GM21528 (cell line): ENCODE measurements at regions not wholly inside any gene's neighbourhood (a gene's known extent, or its start where the extent isn't known, plus 50 kb on each side); places are given as distances from the start of the nearest gene placed in this dataset.

Source experiments
- ATAC-seq: cut with Tn5 transposase; IDR thresholded peaks from one replicate; pipeline ENCODE4 v1.9.1; 2021; ENCODE audit warnings: mild to moderate bottlenecking, moderate library complexity; ENCODE audit not compliant: unreplicated experiment, low FRiP score

DNA sequence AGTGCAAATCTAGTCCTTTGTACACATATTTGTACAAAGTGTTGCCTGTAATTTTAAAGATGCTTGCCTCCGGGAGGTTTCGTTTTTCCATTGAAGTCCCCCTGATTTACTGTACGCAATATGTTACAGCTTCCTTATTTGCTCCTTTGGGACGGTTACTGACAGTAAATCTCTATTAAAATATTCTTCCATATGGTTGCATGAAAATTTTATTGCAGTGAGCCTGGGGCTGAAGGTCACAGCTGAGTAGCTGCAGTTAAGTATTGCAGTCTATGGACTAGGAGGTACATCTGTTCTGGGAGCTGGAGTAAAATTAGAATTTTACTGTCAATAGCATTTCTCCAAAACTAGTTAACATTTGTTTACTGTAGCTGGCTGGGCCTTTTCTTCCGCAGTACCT, 119.2 kb downstream of the ETAA1 start:
- ATAC-seq = no peak

GRCh38 chr2:67516899-67517530, 119.9 kb downstream of the ETAA1 start:
- ATAC-seq = no peak

DNA sequence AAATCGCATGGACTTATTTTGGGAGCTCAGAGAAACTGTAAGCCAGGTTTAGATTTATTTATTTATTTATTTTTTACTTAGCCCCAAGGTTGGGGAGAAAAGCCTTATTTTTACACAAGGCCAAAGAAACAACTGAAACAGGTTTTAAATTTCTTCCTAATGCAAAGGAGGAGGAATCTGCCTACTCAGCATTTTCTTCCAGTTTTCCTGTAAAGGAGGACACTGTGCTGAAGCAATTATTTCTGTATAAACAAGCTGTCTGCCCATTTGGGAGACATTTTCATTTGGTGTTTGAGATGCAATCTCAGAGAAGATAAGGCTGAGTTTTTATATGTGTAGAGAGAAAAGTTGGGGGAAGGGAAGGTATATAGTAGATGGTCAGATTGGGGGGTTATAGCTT, 125.0 kb downstream of the ETAA1 start:
- no peak for ATAC-seq

DNA sequence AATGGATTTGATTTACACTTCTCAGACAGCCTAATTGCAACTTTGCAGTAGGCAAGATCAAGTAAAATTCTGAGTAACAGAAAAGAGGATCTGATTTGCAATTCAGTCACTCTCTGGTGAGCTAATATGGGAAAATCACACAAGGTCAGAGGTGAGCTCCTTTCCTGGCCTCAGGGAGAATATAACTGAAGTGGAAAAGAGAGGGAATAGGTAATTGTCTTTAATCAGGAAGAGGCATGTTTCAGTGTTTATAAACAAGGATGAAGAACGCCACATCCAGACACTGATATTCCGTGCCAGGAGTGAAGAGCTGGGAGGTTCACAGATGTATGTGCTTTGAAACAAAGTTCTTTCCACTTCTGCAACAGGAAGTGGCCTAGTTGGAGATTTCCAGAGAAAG, 127.1 kb downstream of the ETAA1 start:
- no peak for ATAC-seq

GRCh38 chr2:67524777-67525176, 127.6 kb downstream of the ETAA1 start:
- ATAC-seq = no peak

- ATAC-seq = no peak
Measured at GRCh38 chr2:67526283-67526682, 129.2 kb downstream of the ETAA1 start.

GRCh38 chr2:67528320-67528719, 131.2 kb downstream of the ETAA1 start:
- ATAC-seq = no peak

GRCh38 chr2:67532387-67532786, 135.3 kb downstream of the ETAA1 start:
- ATAC-seq = no peak

DNA sequence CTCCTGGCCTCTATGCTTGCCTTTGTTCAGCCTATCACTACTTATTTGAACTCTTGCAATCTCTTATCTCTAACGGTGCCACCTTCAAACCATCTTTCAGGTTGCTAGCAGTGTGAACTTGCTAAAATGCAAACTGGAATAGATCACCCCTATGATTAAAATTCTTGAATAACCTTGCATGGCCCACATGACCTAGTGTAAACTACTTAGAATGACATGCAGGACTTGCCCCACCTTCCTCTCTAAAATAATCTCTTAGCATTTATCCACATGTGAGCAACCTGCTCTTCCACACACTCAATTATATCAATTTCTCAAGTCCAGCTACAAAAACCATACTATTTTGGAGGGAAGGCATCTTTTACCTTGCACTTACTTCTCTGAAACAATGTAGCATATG, 137.6 kb downstream of the ETAA1 start:
- no peak for ATAC-seq

GRCh38 chr2:67540962-67541361, 143.8 kb downstream of the ETAA1 start:
- no peak for ATAC-seq

- ATAC-seq = no peak
Measured at GRCh38 chr2:67544286-67544685, 147.2 kb downstream of the ETAA1 start.

DNA sequence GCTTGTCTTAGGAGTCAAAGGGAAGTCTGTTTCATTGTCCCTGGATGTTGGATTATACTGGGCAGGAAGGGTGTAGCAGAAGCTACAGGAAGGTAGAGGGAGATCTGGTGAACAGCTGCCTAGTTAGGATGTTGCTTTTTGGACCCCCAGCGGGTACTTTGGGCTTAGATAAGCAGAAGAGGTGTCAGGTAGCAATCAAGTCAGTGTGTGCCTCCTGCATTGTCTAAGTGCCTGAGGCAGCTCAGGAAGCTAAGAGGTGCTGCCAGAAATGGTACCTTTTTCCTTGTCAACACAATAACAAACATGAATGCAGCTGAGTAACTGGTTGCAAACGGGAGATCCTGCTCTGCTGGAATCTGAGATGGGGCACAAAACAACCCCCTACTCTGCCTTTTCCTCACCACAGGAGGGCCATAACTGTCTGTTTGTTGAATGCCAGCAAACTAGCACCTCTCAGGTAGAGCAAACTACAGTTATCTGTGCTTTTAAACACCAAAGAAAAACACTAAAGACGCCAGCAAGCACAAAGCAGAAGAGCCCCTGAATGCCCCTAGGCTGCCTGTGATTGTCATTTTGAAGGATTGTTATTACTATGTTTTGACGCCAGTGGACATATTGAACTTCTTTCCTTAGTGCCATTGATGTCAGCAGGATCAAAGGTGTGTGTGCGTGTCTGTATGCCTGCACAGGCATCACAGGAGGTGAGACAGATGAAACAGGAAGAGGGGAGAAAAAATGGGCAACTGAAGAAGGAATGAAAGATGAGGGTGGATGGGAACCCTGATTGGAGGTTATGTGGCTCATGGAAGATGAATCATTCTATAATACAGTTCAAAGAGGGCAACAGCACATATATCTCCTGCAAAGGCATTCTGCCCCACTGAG, 151.4 kb downstream of the ETAA1 start:
- no peak for ATAC-seq

- ATAC-seq = no peak
Measured at GRCh38 chr2:67559156-67559555, 162.0 kb downstream of the ETAA1 start.

DNA sequence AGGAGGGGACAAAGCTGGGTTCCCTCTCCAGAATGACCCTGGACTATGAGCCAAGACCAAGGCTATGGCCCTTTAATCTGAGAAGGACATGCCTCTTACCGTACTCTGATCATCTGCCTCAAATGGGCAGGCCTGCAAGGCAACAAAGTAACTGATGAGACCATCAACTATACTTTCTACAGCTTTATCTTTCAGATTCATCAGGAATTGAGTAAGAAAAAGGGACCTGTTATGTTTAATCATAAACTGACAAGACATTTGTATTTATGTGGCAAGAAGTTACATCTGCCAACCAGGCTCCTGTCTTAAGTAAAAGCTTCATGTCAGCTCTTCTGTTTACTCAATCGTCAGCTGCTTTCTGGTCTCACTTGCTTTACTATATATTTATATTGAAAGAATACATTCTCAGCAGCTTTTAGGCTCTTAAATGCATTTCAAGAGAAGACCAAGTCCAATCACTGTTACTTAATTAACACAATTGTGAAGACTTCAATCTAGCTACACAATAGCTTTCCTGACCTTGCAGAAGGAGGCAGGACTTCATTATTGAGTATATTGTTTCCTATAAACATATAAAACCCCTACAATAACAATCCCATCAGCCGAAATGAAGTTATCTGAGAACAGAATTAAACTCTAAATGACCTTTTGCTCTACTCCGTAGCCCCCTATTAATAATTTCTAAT, 163.8 kb downstream of the ETAA1 start:
- ATAC-seq = no peak

DNA sequence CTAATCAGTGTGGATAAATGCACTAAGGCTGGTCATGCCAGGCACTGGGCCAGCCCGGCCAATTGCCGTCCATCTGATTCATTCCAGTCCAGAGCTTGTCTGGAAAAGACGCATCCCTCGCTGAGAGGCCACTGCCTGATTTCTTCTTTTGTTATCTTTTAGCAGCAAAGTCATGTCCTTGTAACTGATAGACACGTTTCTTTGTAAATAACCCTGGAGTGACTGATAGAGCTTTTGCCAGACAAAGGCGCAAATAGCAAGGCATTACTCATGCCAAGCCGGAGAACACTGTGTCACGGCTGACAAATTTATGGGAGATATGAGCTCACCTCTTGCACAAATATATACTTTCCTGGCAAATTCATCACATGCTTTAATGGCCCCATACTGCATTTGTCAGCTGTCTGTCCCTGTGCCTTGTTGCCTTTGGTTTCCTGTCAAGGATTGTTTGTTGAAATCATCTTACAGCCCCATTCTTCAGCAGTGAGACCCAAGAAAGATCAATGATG, 164.4 kb downstream of the ETAA1 start:
- no peak for ATAC-seq

- no peak for ATAC-seq
Measured at GRCh38 chr2:67564076-67564475, 166.9 kb downstream of the ETAA1 start.

GRCh38 chr2:67564626-67565025, 167.5 kb downstream of the ETAA1 start:
- ATAC-seq = no peak

- ATAC-seq = no peak
Measured at GRCh38 chr2:67565262-67565661, 168.1 kb downstream of the ETAA1 start.

- no peak for ATAC-seq
Measured at GRCh38 chr2:67565761-67566160, 168.6 kb downstream of the ETAA1 start.

- no peak for ATAC-seq
Measured at GRCh38 chr2:67566285-67566684, 169.2 kb downstream of the ETAA1 start.

DNA sequence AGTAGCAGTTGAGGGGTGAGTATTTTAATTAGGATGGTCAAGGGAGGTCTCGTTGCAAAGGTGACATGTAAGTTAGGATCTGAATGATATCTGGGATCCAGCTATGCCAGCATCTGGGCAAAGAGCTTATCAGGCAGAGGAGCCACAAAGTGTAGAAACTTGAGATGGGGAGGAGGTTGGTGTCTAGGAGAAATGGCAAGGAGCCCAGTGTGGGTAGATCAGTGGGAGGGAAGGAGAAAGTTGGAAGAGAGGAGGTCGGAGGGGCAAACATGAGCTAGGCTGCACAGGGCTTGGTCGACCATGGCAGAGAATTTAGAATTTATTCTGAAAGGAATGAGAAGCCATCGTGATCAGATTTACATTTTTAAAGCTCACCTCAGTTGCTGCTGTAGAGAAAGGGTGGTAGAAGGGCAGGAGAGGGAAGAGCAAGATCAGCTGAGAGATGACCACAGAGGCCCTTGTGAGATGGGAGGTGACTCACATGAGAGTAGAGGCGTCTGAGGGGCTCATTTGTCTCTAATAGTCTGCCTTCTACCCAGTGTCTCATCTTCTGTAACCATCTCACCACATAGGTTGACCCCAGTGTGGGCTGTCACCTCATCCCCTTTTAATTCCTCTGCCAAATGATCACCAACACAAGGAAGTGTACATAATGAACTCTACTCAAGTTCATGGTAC, 170.0 kb downstream of the ETAA1 start:
- ATAC-seq = no peak
